HG03064 (cell line): ENCODE measurements at regions not wholly inside any gene's neighbourhood (a gene's known extent, or its start where the extent isn't known, plus 50 kb on each side); places are given as distances from the start of the nearest gene placed in this dataset.

ENCODE experiments used
- ATAC-seq: cut with Tn5 transposase; IDR thresholded peaks from one replicate; pipeline ENCODE4 v1.9.1; 2021; ENCODE audit warnings: low read depth; ENCODE audit not compliant: unreplicated experiment

DNA sequence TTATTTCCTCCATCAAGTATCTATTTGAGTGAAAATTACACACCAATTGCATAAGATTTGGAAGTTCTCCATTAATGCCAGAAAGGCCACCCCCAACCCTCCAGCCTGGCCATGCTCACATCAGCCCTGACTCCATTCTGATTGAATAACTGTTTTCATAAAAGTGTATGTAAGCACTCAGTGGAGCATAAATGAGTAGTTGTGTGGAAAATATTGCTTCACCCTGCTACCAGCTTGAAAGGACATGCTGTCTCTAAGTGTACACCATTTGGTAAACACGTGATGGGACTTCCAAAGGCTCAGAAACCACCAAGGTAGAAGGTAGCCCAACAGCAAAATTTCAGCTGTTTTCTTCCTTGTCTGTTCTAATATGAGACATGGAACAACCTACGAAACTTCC lies 393.8 kb downstream of the ZNF385D start:
- no peak for ATAC-seq

DNA sequence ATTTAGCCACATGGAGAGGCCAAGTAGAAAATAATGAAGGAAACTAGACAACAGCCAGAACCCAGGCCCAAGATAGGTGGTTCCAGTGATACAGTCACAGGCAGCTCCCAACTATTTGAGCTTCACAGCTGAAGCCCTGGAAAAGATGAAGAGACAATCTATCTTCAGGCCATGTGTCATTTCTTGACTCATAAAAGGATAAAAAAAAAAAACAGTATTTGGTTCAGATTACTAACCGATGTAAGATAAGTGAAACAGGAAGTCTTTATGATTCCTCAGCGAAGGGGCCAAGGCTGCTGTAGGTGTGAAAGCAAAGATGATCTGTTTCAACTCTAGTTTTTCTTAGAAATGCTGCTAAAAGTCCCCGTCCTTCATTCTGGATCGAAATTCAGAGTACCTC lies 394.6 kb downstream of the ZNF385D start:
- ATAC-seq, result no peak

DNA sequence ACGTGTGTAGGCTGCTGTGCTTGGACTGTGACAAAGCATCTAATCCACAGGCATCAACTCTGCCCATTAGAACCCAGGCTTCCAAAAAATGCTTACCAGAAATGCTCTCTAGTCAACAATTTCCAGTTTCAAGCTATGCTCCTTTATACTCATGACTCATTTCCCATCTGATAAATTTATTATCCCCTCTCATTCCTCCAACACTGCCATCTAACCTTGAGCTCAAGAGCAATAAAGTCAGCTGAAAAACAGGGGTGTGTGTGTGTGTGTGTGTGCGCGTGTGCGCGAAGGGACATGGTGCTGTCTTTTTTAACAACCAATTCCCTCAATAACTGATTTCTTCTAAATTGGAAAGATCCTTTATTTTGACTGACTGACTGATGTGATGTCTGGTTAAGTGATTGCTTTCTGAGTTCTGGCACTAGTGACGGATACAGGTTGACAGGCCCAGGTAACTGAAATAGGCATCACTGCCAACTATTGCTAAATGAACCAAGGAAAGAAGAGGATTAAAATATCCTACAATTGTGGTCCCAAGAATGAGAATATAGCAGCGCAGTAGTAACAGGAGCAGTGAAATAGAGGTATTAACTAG lies 405.5 kb downstream of the ZNF385D start:
- no peak for ATAC-seq

- no peak for ATAC-seq
Observed at GRCh38 chr3:21331857-21332256, 419.2 kb downstream of the ZNF385D start.

DNA sequence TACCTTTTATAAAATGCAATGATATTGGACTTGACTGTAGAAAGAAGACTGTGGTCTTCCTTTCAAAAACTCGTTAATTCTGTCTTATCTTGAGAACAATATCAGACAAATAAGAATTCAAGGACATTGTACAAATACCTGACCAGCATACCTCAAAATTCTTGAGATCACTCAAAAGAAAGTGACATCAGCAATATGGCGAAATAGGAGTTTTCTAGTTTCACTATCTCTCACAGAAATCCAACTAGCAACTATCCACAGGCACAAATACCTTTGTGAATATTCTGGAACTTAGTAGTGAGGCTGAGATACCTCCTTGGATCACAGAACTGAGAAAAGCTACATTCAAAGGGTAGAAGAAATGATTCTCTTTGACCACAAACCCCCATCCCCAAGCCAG lies 419.7 kb downstream of the ZNF385D start:
- ATAC-seq, result no peak

- peak; percentile 68 for ATAC-seq
Observed at GRCh38 chr3:21330293-21330692, 420.7 kb downstream of the ZNF385D start.

- no peak for ATAC-seq
Observed at GRCh38 chr3:21328711-21329390, 422.2 kb downstream of the ZNF385D start.

DNA sequence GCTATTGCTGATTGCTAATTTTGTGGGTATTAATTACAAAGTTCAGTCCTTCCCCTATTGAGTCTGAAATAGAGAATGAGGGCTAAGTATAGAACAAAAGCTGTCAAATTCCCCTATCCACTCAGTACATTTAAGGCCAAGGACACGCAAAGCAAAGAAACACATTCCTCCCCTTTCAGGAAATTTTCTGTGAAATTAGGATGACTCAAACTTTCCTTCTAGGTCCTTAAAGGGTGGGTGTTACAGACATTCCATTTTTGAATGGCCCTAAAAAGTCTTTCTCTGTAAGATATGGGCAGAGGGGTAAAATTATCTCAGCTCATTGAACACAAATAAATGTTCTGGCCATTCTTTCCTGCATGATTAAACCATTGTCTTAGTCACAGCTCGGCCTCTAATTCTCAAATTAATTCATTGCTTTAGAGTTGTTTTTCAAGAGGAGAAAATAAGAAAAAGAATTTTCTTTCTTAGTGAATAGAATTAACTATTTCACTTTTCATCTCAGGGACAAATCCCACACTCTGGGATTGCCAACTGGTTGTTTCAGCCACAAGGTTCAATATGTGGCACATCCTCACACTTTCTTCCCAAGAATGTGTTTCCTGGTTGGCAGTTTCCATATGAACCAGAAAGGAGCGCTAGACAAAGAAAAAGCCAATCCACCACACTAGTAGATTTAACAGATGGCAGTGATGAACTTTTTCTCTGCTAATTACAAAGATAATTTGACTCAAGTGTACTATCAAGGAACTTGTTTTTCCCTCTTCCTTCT lies 424.1 kb downstream of the ZNF385D start:
- no peak for ATAC-seq

- no peak for ATAC-seq
Observed at GRCh38 chr3:21314688-21315087, 436.3 kb downstream of the ZNF385D start.

- ATAC-seq, result no peak
Observed at GRCh38 chr3:21310891-21311290, 440.1 kb downstream of the ZNF385D start.

GRCh38 chr3:21310161-21310560 lies 440.8 kb downstream of the ZNF385D start:
- no peak for ATAC-seq

DNA sequence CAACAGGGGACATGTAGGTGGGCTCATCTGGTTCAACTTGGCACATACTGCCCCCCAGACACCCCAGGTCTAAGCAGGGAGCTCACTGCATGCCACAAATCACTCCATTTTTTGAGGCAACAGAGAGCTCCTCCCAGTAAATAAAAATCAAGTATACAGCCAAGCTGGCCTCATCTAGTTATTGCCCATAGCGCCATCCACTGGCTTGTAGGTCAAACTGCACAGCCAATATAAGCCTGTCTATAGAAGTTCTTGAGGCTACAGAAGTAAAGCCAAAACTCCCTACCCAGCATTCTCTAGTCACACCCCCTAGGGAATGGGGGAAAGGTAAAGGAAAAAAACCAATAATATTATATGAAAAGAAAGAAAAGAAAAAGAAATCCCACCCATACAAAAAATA lies 453.7 kb downstream of the ZNF385D start:
- no peak for ATAC-seq

- no peak for ATAC-seq
Observed at GRCh38 chr3:21294768-21295167, 456.2 kb downstream of the ZNF385D start.

DNA sequence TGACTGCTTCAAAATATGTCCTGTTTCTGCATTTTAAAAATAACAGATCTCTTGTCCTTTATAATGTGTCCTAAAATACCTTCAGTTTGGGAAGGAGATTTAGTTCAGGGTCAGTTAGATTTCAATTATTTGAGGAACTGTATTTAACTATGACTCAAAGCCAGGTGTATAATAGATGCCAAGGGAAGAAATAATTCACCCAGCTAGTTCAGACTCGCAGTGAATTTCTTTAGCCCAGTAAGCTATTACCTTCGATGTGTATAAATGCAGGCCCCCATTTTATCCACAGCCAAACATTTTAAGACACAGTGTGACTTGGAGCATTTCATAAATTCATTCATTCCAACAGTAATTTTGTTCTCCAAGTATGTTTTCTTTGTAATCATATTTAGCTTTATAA lies 458.0 kb downstream of the ZNF385D start:
- no peak for ATAC-seq

DNA sequence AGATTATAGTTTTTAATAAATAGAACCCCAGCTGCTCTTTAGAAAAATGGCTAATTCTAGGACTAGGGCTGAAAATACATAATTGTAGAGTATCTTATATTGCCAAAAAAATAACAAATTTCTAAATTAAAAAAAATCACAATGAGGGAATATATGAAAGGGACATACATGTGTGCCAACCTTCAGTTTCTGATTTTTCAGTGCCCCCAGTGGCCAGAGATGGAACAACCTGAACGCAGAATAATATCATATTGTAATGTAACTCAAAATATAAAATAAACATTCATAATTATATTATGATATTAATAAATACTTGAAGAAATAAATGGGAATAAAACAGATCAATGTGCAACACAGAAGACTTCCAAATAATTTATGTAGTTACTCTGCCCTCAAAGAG lies 460.5 kb downstream of the ZNF385D start:
- ATAC-seq, result no peak

DNA sequence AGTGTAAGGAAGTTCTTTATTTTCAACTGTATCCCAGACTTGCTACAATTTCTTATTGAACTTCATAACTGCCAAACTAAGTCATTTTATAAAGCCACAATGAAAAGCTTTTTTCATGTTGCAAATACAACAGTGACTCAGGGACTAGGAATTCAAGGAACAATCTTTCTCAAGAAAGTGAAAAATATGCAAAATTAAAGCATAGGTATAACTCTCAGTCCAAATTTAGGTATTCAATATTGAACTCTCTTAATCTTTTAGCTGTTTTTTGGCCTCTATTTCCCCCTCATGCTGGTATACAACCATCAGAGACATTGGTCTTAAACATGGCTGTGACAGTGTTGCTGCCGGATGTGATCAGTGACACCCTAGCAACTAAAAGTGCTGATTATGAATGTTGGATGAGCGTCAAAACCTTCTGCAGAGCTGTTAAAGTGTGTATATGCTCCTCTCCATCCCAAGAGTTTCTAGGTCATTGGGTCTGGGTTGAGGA lies 476.9 kb downstream of the ZNF385D start:
- no peak for ATAC-seq

DNA sequence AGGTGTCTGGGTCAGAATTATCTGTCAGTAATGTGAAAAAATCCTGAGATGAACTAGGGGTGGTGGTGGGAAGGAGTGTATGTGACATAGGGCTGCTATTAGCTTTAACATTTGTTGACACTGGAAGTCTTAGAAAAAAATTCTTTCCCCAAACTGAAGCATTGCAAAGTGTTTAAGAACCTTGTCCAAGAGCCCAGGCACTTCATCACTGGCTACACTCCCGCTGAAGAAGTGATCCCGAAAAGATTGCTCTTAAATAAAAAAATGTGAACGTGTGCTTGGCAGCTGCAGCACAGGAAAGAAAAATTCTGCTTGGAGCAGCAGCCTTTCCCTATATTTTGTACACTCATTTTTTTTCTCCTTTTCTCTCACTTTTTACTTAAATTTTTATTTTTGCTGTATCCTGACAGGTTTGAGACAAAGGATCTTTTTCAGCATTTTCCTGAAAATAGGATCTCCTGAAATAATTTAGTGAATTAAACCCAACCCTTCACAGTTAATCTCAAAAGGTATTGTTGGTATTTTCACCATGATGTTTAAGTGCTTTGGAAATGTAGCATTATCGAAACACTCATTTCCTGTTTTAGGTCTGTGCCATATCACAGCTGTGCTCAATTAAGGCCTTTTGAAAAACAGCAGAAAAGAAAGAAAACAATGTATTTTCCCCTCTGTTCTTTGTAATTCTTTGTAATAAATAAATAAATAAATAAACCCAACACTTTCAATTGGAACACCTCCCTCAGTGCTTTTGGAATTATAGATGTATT lies 477.6 kb downstream of the ZNF385D start:
- no peak for ATAC-seq

- ATAC-seq, result no peak
Observed at GRCh38 chr3:21271606-21272016, 479.4 kb downstream of the ZNF385D start.

DNA sequence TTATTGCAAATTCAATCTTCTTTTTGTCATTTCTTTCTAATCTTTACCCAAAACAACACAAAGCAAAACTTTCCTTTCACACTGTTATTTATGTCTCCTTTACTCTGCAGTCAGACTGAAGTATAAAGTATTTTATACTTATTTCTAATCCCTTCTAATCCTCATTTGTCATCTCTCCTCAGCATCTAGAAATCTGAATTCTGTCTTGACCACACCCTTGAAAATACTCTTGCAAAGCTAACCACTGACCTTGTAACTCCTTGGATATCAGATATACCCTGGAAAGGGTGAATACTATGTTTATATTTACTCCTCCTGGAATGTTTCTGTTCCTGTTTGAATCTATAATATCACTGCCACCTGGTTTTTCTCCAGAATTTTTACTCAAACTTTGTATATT lies 481.1 kb downstream of the ZNF385D start:
- ATAC-seq, result no peak

DNA sequence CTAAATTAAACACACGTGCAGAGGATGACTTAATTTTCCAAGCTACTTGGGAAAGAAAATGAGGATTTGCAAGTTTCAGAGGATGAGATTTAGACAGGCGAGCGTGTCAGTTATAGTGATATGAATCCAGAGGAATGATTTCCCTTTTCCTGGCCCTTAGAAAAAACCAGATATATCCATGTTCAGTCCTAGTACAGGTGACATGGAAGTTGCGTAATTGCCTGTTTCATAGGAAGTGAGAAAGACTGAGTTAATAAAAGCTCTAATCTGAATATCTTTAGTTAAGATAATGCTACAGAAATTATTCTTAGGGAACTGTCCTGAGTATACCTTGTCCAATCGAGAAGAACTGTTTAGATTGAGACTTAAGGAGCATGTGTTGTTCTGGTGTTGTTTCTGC lies 490.5 kb downstream of the ZNF385D start:
- ATAC-seq, result no peak

DNA sequence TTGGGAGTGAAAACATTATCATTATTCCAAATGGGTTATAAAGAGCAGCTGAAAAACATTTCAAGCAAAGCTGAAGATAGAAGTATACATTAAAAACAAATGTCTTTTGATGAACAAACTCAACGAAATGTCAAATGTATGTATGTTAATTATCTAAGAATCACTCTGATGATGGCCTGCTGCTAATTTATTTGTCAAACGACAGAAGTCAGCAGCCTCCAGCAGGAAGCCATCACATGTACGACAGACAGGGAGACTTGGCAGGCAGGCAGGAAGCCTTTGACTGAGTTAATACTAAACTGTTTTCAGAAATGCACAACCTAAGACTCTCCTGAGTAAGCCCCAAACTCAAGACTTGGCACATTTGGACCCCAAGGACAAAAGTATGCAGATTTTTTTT lies 491.1 kb downstream of the ZNF385D start:
- ATAC-seq, result no peak
